Naive B cell (primary cell): ENCODE measurements at regions not wholly inside any gene's neighbourhood (a gene's known extent, or its start where the extent isn't known, plus 50 kb on each side); places are given as distances from the start of the nearest gene placed in this dataset.
A peak's percentile ranks its signal among the peaks of the same experiment; 100 is the strongest.

Experiments
- ATAC-seq, 2 donors: fragments of 150-1000 bp; cut with Tn5 transposase; 2 replicates each; pipeline ENCODE4 v1.10.0; 2021; ENCODE audit warnings: low read depth in 2 of 2, mild to moderate bottlenecking in 2 of 2, moderate library complexity in 2 of 2
- DNase-seq: peaks from one replicate; pipeline ENCODE4 v3.0.0; 2022
- H3K27ac Mint-ChIP-seq, 6 donors: one replicate each; pipeline ENCODE4 v1.8.0; 2020 to 2022; ENCODE audit warnings: mild to moderate bottlenecking in 6 of 6, mixed read lengths in 6 of 6, moderate library complexity in 5 of 6, inconsistent platforms in 2 of 6
- H3K27me3 Mint-ChIP-seq, 3 donors: one replicate each; pipeline ENCODE4 v1.8.0; 2021 to 2022; ENCODE audit warnings: mixed read lengths in 3 of 3, mild to moderate bottlenecking in 1 of 3
- H3K36me3 Mint-ChIP-seq, 2 donors: one replicate each; pipeline ENCODE4 v1.8.0; 2020 to 2022; ENCODE audit warnings: mixed read lengths in 2 of 2, inconsistent platforms in 1 of 2, mild to moderate bottlenecking in 1 of 2
- H3K4me1 Mint-ChIP-seq, 3 donors: one replicate each; pipeline ENCODE4 v1.8.0; 2020 to 2022; ENCODE audit warnings: mixed read lengths in 3 of 3, inconsistent platforms in 1 of 3, mild to moderate bottlenecking in 1 of 3, moderate library complexity in 1 of 3
- H3K4me3 Mint-ChIP-seq, 8 donors: one replicate each; pipeline ENCODE4 v1.8.0; 2020 to 2022; ENCODE audit warnings: mild to moderate bottlenecking in 8 of 8, mixed read lengths in 8 of 8, moderate library complexity in 8 of 8, inconsistent platforms in 2 of 8
- H3K9me3 Mint-ChIP-seq, 7 donors: one replicate each; pipeline ENCODE4 v1.8.0; 2020 to 2022; ENCODE audit warnings: mixed read lengths in 7 of 7, mild to moderate bottlenecking in 5 of 7, inconsistent platforms in 2 of 7, moderate library complexity in 1 of 7

- Mint-ChIP-seq H3K27me3 (peaks cover 8 to 38% (median 24%) of the 10 kb centered on the region in 3 donors), H3K4me3 (no peak overlapping the region), H3K4me1 (peaks cover 0 to 10% (median 0%) of the 10 kb centered on the region in 3 donors), H3K9me3 (peaks cover 5 to 17% (median 10%) of the 10 kb centered on the region in 7 donors), H3K36me3 (peaks cover 11 to 15% of the 10 kb centered on the region in 2 donors), H3K27ac (no peak overlapping the region)
- DNase-seq (no peak), ATAC-seq (no peak)
These were observed 431.9 kb upstream of the RUNX1 start for GRCh38 chr21:35481005-35481404.

GRCh38 chr21:35479529-35479928, 430.4 kb upstream of the RUNX1 start:
- DNase-seq = no peak
- Mint-ChIP-seq H3K4me3 (no peak overlapping the region), H3K36me3 (peaks cover 11 to 15% of the 10 kb centered on the region in 2 donors), H3K4me1 (peaks cover 0 to 10% (median 0%) of the 10 kb centered on the region in 3 donors), H3K9me3 (peaks cover 5 to 17% (median 10%) of the 10 kb centered on the region in 7 donors), H3K27me3 (peaks cover 7 to 27% (median 16%) of the 10 kb centered on the region in 3 donors), H3K27ac (peak overlapping the region in 1 of 6 donors; percentile 45)
- no peak for ATAC-seq

GRCh38 chr21:35479065-35479448, 430.0 kb upstream of the RUNX1 start:
- no peak overlapping the region for H3K27ac Mint-ChIP-seq
- peaks cover 7 to 22% (median 12%) of the 10 kb centered on the region in 3 donors for H3K27me3 Mint-ChIP-seq
- no peak overlapping the region for H3K4me3 Mint-ChIP-seq
- ATAC-seq = no peak
- H3K9me3 Mint-ChIP-seq = peaks cover 5 to 17% (median 10%) of the 10 kb centered on the region in 7 donors
- H3K36me3 Mint-ChIP-seq = peaks cover 11 to 15% of the 10 kb centered on the region in 2 donors
- H3K4me1 Mint-ChIP-seq = peaks cover 0 to 10% (median 0%) of the 10 kb centered on the region in 3 donors
- no peak for DNase-seq

- no peak for ATAC-seq
- peaks cover 7 to 21% (median 12%) of the 10 kb centered on the region in 3 donors for H3K27me3 Mint-ChIP-seq
- H3K36me3 Mint-ChIP-seq = peaks cover 11 to 15% of the 10 kb centered on the region in 2 donors
- H3K27ac Mint-ChIP-seq = no peak overlapping the region
- no peak overlapping the region for H3K4me3 Mint-ChIP-seq
- H3K9me3 Mint-ChIP-seq = peaks cover 5 to 17% (median 10%) of the 10 kb centered on the region in 7 donors
- H3K4me1 Mint-ChIP-seq = peaks cover 0 to 10% (median 0%) of the 10 kb centered on the region in 3 donors
- DNase-seq = no peak
These were observed 429.3 kb upstream of the RUNX1 start for GRCh38 chr21:35478161-35479064.

GRCh38 chr21:35477622-35478021, 428.5 kb upstream of the RUNX1 start:
- Mint-ChIP-seq H3K4me1 (peaks cover 0 to 10% (median 0%) of the 10 kb centered on the region in 3 donors), H3K36me3 (peaks cover 11 to 15% of the 10 kb centered on the region in 2 donors), H3K27me3 (peaks cover 12 to 28% (median 16%) of the 10 kb centered on the region in 3 donors), H3K9me3 (peaks cover 5 to 17% (median 10%) of the 10 kb centered on the region in 7 donors), H3K4me3 (no peak overlapping the region), H3K27ac (no peak overlapping the region)
- ATAC-seq (no peak), DNase-seq (no peak)

GRCh38 chr21:35476621-35477395, 427.7 kb upstream of the RUNX1 start:
- Mint-ChIP-seq H3K36me3 (peaks cover 11 to 15% of the 10 kb centered on the region in 2 donors), H3K9me3 (peaks cover 5 to 17% (median 10%) of the 10 kb centered on the region in 7 donors), H3K4me3 (no peak overlapping the region), H3K27ac (no peak overlapping the region), H3K27me3 (peaks cover 12 to 31% (median 16%) of the 10 kb centered on the region in 3 donors), H3K4me1 (peaks cover 0 to 10% (median 0%) of the 10 kb centered on the region in 3 donors)
- ATAC-seq (no peak), DNase-seq (no peak)

- Mint-ChIP-seq H3K4me1 (peaks cover 0 to 10% (median 0%) of the 10 kb centered on the region in 3 donors), H3K4me3 (no peak overlapping the region), H3K27ac (no peak overlapping the region), H3K9me3 (peaks cover 5 to 17% (median 10%) of the 10 kb centered on the region in 7 donors), H3K27me3 (peaks cover 12 to 31% (median 16%) of the 10 kb centered on the region in 3 donors), H3K36me3 (peaks cover 11 to 15% of the 10 kb centered on the region in 2 donors)
- ATAC-seq = no peak
- DNase-seq = no peak
These were observed 426.7 kb upstream of the RUNX1 start for GRCh38 chr21:35475762-35476161.

GRCh38 chr21:35475009-35475408, 425.9 kb upstream of the RUNX1 start:
- H3K9me3 Mint-ChIP-seq = peaks cover 4 to 14% (median 8%) of the 10 kb centered on the region in 7 donors
- DNase-seq (no peak), ATAC-seq (no peak)
- H3K4me1 Mint-ChIP-seq = peaks cover 0 to 10% (median 0%) of the 10 kb centered on the region in 3 donors
- peaks cover 11 to 12% of the 10 kb centered on the region in 2 donors for H3K36me3 Mint-ChIP-seq
- peaks cover 12 to 30% (median 16%) of the 10 kb centered on the region in 3 donors for H3K27me3 Mint-ChIP-seq
- no peak overlapping the region for H3K4me3 Mint-ChIP-seq
- no peak overlapping the region for H3K27ac Mint-ChIP-seq

- peaks cover 12 to 19% (median 16%) of the 10 kb centered on the region in 3 donors for H3K27me3 Mint-ChIP-seq
- peaks cover 0 to 5% (median 0%) of the 10 kb centered on the region in 3 donors for H3K4me1 Mint-ChIP-seq
- H3K9me3 Mint-ChIP-seq = no peaks in the 10 kb centered on the region
- DNase-seq (no peak), ATAC-seq (no peak)
- no peak overlapping the region for H3K4me3 Mint-ChIP-seq
- no peak overlapping the region for H3K27ac Mint-ChIP-seq
- no peaks in the 10 kb centered on the region for H3K36me3 Mint-ChIP-seq
These were observed 424.4 kb upstream of the RUNX1 start for GRCh38 chr21:35473496-35473895.

- peaks cover 6 to 11% (median 6%) of the 10 kb centered on the region in 3 donors for H3K27me3 Mint-ChIP-seq
- no peak for ATAC-seq
- peaks cover 0 to 6% of the 10 kb centered on the region in 2 donors for H3K36me3 Mint-ChIP-seq
- H3K4me1 Mint-ChIP-seq = no peaks in the 10 kb centered on the region
- H3K9me3 Mint-ChIP-seq = peaks cover 5 to 14% (median 9%) of the 10 kb centered on the region in 7 donors
- no peak overlapping the region for H3K4me3 Mint-ChIP-seq
- DNase-seq = no peak
- H3K27ac Mint-ChIP-seq = no peak overlapping the region
These were observed 421.4 kb upstream of the RUNX1 start for GRCh38 chr21:35470522-35470921.

GRCh38 chr21:35469498-35469897, 420.4 kb upstream of the RUNX1 start:
- peak overlapping the region in 1 of 6 donors; percentile 39 for H3K27ac Mint-ChIP-seq
- H3K36me3 Mint-ChIP-seq = peaks cover 0 to 6% of the 10 kb centered on the region in 2 donors
- H3K4me1 Mint-ChIP-seq = no peaks in the 10 kb centered on the region
- DNase-seq = no peak
- H3K4me3 Mint-ChIP-seq = no peak overlapping the region
- H3K27me3 Mint-ChIP-seq = peaks cover 5 to 11% (median 6%) of the 10 kb centered on the region in 3 donors
- H3K9me3 Mint-ChIP-seq = peaks cover 5 to 14% (median 9%) of the 10 kb centered on the region in 7 donors
- ATAC-seq = no peak

GRCh38 chr21:35468991-35469390, 419.9 kb upstream of the RUNX1 start:
- peaks cover 0 to 6% of the 10 kb centered on the region in 2 donors for H3K36me3 Mint-ChIP-seq
- H3K4me1 Mint-ChIP-seq = no peaks in the 10 kb centered on the region

GRCh38 chr21:35467566-35467965, 418.5 kb upstream of the RUNX1 start:
- Mint-ChIP-seq H3K27me3 (peaks cover 0 to 2% (median 0%) of the 10 kb centered on the region in 3 donors), H3K9me3 (peaks cover 5 to 18% (median 12%) of the 10 kb centered on the region in 7 donors), H3K36me3 (peaks cover 0 to 6% of the 10 kb centered on the region in 2 donors), H3K4me3 (no peak overlapping the region), H3K4me1 (no peaks in the 10 kb centered on the region), H3K27ac (no peak overlapping the region)
- ATAC-seq = no peak
- DNase-seq = no peak

More at GRCh38 chr21:35468991-35469390, 419.9 kb upstream of the RUNX1 start:
- Mint-ChIP-seq H3K9me3 (peaks cover 5 to 15% (median 9%) of the 10 kb centered on the region in 7 donors), H3K27ac (no peak overlapping the region), H3K27me3 (peaks cover 5 to 11% (median 6%) of the 10 kb centered on the region in 3 donors), H3K4me3 (no peak overlapping the region)
- no peak for ATAC-seq
- DNase-seq = no peak
